Activated CD8-positive, alpha-beta memory T cell treated with anti-CD3 and anti-CD28 coated beads, Interleukin-2, amount 50 U/mL, for 4 hours (primary cell): ENCODE measurements at regions not wholly inside any gene's neighbourhood (a gene's known extent, or its start where the extent isn't known, plus 50 kb on each side); places are given as distances from the start of the nearest gene placed in this dataset.

Source experiments
- DNase-seq: peaks from one replicate; pipeline ENCODE4 v3.0.0-alpha.2; 2020

DNA sequence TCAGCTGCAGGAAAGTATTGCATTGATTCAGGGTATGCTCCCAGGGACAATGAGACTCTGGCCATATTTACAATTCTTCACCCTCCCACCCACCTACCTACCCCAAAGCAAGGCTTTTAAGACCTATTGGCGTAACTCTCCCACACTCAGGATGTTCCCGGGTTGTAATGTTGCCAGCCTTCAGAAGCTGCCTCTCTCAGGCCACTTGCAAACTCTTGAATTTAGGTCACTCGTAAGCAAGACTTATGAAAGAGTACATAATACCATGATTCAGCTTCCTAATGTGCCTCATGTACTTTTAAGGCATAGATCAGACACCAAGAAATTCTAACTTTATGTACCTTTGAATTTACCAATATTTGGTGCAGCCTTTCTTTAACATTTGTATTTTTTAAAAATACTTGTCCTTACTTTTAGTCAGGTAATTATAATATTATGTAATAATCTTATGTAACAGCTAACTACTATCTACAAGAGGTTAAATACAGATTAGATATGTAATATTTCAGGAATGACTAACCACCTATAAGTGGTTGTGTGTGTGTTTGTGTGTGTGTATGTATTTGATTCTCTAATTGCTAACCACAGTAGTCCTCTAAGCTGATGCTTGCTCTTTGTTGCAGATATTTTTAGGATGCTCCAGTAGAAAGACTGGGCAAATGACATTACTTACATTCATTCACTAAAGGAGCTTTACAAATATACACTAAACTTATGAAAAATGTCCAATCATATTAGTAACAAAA is 630.5 kb upstream of the MEF2C start:
- DNase-seq = no peak

DNA sequence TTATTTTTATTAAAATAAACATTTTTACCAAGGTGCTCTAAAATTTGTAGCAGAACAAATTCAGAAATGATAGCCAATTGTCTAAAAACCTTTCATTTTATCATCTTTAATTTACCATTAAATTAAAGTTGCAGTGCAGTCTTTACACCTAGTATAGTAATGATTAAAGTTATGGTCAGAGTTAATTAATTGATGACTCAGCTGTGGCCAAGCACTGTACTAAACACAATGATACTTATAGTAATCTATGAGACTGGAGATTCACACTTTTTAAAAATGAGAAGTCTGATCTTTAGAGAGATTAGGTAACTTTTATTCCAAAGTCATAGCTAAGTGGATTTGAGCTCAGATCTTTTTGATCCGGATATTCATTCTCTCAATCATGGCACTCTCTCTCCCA is 621.1 kb upstream of the MEF2C start:
- no peak for DNase-seq

DNA sequence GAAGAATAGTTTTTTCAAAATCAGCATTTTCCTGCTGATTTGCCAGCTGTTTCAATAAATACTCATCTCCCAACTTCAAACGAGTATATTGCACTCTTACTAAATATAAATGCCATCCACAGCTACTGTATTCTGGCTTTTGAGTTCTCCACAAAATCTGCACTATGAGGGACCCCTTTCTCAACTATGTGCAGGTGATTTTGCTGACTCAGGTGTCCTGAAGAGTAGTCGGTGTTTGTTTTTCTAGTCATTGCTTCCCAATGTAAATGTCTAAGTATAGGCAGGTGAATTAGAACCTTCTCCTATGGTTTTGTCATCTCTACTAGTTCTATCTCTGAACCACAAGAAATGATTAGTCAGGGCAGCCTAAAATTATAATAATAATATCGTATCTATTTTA is 616.8 kb upstream of the MEF2C start:
- DNase-seq = no peak

DNA sequence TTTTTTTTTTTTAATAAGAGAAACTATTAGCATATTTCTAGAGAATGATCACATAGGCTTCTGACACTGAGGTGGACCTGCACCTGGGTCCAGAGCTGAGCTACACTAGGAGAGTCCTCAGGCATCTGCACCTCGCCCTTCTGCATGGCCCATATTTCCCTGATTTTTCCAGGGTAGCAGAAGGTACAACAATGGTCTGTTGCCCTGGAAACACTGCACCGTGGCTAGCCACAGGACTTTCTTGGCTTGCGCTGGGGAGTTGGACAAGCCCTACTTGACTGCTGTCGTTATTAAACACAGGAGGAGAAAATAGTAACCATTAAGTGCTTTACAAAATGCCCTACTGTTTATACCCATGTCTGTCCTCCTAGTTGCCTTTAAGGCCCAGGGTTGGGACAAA is 615.7 kb upstream of the MEF2C start:
- DNase-seq = no peak

DNA sequence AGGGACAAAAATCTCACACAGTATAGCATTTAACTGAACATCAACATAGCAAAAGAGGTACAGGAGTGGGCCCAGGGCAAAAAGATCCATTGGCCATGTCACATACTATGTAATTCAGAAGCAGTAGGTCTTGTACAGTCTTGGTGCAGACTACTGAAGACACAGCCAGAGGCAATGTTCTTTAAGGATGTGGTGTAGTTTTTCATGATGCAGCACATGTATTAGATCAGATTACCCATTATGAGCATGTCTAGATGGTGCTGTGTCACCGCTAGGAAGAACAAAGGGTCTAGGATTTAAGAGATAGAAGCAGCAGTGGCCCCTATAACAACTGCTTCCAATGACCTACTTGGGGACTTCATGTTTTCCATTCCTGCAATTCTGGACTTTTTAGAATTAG is 610.4 kb upstream of the MEF2C start:
- DNase-seq = no peak

DNA sequence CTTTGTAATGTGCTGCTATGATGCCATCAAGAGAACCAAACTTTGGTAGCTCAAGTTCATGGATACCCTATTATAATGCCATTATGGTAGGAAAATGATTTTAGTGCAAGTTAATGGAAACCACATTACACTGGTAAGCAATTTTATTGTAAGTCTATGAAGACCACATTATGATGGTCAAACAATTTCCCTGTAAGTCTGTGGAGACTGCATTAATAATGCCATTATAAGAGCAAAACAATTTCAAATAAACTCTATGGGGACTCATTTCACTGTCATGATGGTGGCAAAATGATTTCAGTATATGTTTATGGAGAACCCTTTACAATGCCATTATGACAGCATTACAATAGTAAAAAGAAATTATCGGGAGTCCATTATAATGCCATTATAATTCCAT is 602.0 kb upstream of the MEF2C start:
- DNase-seq = no peak

DNA sequence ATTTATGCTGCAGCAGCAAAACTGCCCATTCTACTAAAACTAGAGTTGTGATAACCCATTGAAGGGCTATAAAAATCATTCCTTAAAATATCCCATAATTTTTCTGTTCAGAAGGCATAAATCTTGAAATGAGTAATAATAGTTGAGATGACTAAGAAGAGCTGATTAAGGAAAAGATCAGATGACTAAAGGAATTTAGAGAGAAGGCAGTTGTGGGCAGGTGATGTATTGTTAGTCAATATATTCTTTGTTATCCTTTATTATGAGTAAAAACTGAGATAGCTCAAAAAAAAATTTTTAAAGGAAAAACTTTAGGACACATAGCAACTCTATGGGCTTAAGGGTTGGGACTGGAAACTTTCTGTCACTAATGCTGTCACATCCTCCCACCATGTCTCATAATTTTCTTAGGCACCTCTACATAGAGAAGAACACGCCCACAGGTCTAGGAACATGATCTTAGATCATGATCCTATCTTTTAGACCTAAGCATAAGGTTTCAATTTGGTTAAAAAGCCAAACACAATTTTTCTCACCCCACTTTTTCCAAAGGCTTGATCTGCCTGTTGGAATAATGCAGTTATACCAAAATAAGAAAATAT is 597.5 kb upstream of the MEF2C start:
- no peak for DNase-seq

DNA sequence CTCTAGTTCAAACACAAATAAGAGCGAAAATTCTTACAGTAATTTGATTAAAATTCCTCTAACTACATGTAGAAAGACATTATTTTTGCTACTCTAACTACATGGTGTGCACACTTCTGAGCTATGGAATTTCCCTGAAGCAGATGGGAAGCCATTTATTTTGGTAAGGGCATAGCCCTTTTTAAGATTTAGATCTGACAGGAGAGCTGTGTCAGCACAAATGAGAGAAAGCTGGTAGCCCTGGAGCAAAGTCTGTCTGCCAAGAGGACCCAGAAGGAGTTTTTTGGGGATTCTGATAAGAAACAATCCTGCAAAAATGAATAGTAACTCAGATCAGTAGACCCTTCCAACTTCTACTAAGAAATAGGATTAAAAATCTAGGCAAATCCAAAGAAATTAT is 595.9 kb upstream of the MEF2C start:
- DNase-seq = no peak

DNA sequence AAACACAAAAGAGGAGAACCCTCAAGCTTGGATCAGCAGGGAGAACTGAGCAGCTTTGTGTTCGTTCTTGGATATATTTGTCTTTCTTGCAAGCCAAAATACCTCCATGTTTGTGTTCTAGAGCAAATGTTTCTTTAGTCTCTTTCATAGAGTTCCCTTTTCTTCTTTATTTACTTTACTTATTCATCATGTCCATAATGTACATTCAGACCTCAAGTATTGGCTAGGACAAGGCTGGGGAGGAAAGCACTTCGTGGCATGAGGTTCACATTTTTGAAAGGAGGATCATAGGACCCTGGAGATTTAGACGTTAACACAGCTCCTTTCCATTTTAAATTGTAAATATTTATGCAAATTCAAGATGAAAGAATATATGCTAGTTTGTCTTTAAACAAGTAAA is 590.2 kb upstream of the MEF2C start:
- no peak for DNase-seq

DNA sequence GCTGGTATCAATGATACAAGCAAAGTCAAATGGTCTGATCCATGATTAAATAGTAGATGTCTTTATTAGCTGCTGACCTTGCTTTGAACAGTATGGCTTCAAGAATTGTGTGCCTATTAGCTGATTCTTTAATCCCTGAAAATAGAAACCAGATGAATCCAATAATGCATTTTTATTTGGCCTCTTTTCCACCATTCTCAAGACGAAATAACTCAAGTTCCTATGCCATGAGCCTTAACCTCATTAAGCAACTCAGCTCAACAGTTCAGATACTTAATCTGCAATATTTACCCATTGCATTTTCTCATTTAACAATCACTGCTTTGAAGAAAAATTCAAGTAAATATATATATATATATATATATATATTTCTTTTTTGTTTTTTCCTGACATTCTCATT is 588.6 kb upstream of the MEF2C start:
- no peak for DNase-seq

DNA sequence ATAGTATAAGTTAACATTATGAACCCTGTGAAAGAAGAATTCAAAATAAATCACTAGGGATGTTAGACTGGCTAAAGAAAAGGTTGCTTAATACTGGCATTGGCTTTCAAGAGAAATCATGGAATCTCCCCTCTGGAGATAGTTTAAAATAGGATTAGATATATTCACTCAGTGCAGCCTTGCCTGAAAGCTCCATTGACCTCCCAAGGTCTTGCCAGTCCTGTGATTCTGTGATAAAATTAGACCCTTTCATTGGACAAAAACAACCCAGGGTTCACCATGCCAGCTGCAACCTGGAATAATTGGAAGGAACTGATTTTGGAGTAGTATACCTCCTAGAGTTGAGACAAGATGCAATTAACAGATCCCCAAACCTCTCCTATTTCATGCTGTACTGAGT is 588.1 kb upstream of the MEF2C start:
- DNase-seq = no peak

DNA sequence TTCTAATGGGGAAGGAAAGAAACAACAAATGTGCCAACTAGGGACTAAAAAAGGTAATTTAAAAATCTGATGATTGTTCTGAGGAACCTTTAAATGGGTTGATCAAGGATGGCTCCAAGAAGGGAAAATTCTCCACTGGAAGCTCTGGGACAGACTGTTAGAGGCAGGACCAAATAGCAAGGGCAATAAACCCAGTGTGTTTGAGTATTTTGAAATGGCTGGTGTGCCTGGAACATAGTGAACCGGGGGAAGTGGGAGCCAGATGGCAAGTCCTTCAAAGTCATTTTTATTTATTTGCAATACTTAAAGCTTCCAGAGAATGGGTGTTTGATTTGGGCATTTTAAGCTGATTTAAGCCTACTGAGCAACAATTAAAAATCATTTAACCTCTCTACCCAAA is 587.7 kb upstream of the MEF2C start:
- DNase-seq = no peak

DNA sequence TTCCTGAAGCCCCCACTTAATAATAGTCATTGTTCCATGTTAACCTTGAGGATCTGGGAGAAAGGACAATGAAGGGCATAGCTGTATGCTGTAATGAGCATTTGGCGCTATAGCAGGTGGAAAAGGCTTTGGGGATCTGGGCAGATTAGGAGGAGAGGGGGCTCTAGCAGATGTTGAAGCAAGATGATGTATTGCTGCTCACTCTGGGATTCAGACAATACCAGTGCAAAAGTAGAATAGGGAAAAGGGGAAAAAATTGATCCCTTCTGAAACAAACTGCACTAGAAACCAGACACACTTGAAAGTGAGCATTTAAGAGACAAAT is 575.3 kb upstream of the MEF2C start:
- no peak for DNase-seq

DNA sequence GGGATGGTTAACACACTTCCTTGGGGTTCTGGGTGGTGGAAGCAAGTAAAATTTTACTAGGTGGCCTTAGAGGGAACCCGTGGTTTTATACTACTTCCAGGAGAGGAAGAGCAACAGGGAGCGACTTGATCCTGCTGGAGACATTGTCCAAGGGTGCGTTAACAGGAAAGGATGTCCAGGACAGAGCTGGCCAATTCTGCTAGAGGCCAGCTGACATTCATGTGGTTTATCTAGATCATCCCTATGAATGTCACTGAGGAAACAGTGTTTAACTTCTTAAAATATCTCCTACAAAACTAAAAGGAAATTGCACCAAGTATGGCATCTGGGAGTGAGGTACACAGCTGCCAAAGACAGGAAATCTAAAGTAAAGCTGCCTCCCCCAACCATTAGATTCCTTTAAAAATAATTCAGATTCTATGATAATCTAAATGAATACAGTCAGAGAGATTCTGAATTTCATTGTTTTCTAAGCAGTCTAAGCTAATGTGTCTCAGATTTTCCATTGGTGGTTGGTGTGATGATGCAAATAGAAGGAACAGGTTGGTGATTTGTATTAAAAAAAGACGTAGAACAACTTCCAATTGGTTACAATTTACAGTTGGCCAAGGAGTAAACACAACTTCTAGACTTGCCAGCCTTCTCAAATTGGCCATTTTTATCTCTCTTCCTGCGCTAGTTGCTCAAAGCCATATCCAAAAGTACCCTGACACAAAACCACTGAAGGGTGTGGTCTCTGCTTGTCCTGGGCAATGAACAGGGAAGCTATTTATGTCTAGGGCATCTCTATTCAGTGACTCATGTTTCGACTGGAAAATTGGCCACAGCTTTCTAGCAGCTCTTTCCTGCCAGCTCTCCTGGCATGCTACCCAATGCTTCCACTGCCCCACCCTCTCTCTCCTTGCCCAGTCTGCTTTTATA is 574.7 kb upstream of the MEF2C start:
- DNase-seq = no peak

DNA sequence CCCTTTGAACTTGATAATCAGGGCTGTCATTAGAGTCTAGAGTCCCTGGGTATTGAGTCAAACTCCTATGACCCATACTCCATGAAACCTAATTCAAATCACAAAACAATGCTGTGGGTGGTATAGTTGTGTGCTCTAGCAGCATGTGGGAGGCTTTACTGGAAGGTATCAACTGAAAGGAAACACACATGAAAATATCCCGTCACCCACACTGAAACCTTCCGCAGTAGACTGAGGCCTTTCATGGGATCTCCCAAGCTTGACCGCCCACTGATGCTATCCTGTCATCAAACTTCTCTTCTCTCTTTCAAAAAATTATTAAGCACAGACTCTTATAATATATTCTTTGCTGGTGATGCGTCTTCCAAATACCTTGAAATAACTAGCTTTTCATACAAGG is 569.1 kb upstream of the MEF2C start:
- DNase-seq = no peak

DNA sequence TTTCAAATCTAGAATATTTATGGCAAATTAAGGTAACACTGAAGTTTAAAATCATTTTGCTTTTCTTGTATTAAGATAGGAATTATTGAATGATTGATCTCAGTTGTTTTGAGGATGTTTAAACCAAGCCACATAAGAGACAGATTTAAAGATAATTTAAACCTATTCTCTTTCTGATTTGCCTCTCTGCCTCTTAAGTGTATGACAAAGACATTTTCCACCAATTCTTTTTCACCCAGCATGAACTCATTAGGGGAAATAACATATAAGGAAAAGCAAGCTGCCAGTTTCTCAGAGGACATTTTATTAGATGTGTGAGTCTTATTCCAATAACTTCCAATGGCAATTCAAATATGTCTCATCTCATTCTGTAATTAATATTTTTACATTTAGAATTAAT is 568.3 kb upstream of the MEF2C start:
- DNase-seq = no peak

DNA sequence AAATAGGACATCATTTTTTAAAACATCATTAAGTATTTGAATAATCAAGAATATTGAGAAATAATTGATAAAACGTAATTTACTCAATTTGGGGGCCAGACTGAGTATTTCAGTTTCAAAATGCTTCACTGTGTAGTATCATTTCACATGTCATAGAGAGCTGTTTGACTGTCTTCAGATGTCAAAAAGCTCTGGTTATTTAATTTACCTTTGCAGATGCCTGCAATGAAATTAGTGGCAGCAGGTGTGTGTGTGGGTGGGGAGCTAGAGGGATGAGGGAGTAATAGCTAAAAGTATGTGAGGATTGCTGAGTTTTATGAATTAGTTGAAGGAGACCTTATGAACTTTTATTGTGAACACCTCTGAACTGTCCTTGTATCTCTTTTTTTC is 567.2 kb upstream of the MEF2C start:
- no peak for DNase-seq

DNA sequence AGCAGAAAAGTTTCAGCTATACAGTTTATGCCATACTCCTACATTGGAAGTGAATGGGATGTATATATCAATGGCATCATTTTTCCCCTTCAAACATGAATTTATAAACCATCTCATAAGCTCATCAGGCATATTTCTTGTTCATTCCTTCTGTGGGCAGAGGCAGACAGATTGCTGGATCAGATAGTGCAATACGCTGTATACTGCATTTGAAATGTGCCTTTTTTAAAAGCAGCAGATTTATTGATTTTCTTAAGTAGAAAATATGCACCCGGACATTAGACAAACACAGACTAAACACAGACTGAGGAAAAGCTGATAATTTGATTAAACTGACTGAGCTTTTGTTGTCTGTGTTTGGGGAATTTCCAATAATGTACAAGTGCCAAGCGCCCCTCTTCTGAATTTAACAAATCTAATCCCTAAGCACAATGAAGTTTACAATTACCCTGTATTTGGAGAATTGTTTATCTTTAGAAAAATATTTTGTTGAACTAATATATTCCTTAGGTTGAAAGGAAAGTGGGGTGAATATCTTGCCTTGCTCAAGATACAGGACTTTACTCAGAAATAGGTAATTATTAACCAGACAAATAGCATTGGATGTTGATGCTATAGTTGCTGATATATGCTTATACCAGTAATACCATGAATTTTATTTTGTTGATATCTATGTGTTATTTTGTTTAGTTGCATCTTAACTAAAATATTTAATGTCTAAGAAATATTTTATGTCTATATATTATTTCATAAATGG is 566.6 kb upstream of the MEF2C start:
- no peak for DNase-seq

DNA sequence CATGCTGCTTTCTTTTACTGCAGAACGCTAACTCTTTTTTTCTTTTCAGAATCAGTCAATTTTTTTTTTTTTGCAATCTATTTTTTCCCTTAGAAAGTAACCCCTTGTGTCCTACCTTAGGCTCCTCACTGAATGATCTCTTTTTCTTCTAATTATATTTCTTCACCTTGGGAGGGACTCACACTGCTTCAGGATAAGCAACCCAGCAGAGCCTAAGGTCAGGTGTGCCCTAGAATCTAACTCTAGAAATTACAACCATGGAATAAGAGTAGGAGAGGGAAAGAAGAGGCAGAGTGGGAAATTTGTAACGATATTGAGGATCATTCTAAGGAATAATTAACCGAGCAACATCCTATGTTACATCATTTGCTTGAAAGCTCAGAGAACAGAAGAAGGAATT is 564.0 kb upstream of the MEF2C start:
- no peak for DNase-seq

DNA sequence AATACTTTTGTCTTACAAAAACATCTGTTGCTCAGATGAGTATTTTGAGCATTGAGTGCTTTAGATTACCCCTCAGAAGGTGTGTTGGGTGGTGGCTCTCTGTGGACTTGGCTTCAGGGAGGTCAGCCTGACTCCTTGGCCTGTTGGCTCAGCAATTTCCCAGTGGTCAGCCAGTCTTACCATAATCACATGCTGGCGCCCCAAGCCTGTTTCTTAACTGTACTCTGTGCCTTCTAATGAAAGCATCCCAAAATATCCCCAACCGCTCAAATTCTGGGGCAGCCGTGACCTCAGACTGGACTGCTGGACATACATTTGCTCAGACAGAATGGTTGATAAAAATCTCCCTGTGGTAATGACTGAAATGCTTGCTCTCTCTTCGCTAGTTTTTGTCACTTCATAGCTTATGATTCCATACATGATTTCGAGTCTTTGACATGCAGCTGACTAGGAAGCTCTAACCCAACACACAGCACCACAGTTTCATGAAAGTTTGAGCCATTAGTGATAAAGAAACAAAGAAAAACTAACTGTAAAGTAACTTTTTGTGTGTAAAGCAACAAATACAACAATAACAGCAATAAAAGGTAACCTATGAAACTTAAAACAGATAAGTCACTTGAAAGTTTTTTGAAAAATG is 562.2 kb upstream of the MEF2C start:
- DNase-seq = no peak

DNA sequence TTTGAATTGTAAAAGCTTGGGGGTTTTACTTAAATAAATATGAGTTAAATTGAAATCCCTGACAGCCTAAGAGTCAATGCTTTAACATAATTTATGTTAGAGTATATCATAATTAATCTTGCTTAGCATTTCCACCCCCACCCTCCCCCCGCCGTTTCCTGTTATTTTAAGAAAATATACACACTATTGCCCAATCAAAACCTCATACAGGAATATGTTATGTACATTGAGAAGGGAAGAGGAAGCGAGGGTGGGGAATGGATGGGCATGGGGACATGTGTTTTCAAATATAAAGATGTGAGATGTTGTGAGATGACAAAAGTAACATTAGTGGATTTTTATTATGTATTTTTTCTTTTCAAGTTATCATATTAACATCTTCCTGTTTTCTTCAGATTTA is 561.1 kb upstream of the MEF2C start:
- no peak for DNase-seq

DNA sequence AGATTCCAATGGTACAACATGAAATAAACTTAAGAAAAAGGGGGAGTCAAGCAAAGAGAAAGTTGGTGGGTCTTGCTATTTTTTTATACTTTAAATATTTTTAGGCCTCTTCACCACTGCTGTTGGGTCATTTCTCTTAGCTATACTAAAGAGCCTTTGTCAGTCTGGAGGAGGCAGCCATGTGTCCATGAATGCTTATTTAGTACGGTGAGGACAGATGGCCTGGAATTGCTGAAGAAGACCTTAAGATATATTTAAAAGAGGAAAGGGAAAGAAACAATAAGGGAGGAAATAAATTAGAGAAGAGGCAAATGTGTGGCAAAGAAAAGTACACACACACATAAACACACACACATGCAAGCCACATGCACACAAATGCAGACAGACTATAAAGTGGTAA is 560.5 kb upstream of the MEF2C start:
- no peak for DNase-seq

DNA sequence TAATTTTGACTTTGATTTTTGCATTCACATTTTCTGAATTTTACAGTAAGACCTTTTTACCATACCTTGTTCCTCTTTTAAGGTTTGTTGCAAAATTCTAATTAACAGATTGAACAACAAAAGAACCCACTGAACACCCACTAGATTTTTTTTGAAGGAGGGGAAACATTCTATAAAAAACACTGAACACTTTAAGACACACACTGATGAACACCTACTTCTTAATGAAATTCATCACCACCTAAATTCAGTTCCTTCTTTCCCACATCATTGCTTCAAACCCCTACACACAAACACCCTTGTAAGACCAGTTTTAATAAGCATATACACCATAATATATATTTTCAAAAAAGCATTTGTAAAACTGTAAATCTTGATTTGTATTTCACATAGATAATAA is 559.0 kb upstream of the MEF2C start:
- DNase-seq = no peak
